Activated CD8-positive, alpha-beta T cell treated with anti-CD3 and anti-CD28 coated beads for 36 hours (primary cell): ENCODE measurements at regions not wholly inside any gene's neighbourhood (a gene's known extent, or its start where the extent isn't known, plus 50 kb on each side); places are given as distances from the start of the nearest gene placed in this dataset.

Experiments used
- ATAC-seq: fragments of 200-7000 bp; cut with Tn5 transposase; one replicate; pipeline ENCODE4 v1.10.0; 2021; ENCODE audit warnings: mild to moderate bottlenecking, moderate library complexity
- CTCF ChIA-PET: fragments of 350-600 bp; sonication (Branson Sonifier 250); formaldehyde crosslinking; loops from one replicate; lab custom pipeline; 2021; ENCODE audit warnings: antibody characterized with exemption; lab: Charles Lee
- POLR2A ChIA-PET: fragments of 350-600 bp; sonication (Branson Sonifier 250); formaldehyde crosslinking; loops from one replicate; lab custom pipeline; 2021; ENCODE audit warnings: antibody characterized with exemption; lab: Charles Lee
- DNase-seq: peaks from one replicate; pipeline ENCODE4 v3.0.0-alpha.2; 2020
- H3K27ac Mint-ChIP-seq: one replicate; pipeline ENCODE4 v1.8.0; 2021; ENCODE audit warnings: mild to moderate bottlenecking, mixed read lengths
- H3K27me3 Mint-ChIP-seq: one replicate; pipeline ENCODE4 v1.8.0; 2021; ENCODE audit warnings: mixed read lengths
- H3K36me3 Mint-ChIP-seq: one replicate; pipeline ENCODE4 v1.8.0; 2021; ENCODE audit warnings: low read depth, mixed read lengths
- H3K4me1 Mint-ChIP-seq: one replicate; pipeline ENCODE4 v1.8.0; 2021; ENCODE audit warnings: low read depth, mixed read lengths
- H3K4me3 Mint-ChIP-seq: one replicate; pipeline ENCODE4 v1.8.0; 2021; ENCODE audit warnings: mild to moderate bottlenecking, moderate library complexity, mixed read lengths
- H3K9me3 Mint-ChIP-seq: one replicate; pipeline ENCODE4 v1.8.0; 2021; ENCODE audit warnings: mixed read lengths
- CTCF ChIP-seq: fragments of 200-600 bp; IDR thresholded peaks from one replicate; pipeline ENCODE4 v1.8.0; 2022; ENCODE audit warnings: antibody characterized with exemption, mild to moderate bottlenecking
- intact Hi-C: fragments of 100-400 bp; cut with micrococcal nuclease; formaldehyde crosslinking; loops from one replicate; pipeline ENCODE4 v1.10.0; 2022

- intact Hi-C loops, result no loop called here
Observed at GRCh38 chr7:19872094-19872493, 98.7 kb upstream of the TMEM196 start.

GRCh38 chr7:19871102-19871501 is 97.7 kb upstream of the TMEM196 start:
- H3K4me1 Mint-ChIP-seq, result no peaks in the 10 kb centered on the region
- no peak for DNase-seq

More at GRCh38 chr7:19872094-19872493, 98.7 kb upstream of the TMEM196 start:
- Mint-ChIP-seq H3K4me1 (no peaks in the 10 kb centered on the region), H3K27me3 (no peaks in the 10 kb centered on the region), H3K9me3 (no peaks in the 10 kb centered on the region), H3K4me3 (no peak overlapping the region), H3K27ac (no peak overlapping the region), H3K36me3 (no peaks in the 10 kb centered on the region)
- DNase-seq, result no peak
- ATAC-seq, result no peak
- ChIA-PET CTCF (no interaction called here), POLR2A (no interaction called here)
- no peak for TF ChIP-seq CTCF

GRCh38 chr7:19869979-19870378 is 96.6 kb upstream of the TMEM196 start:
- ATAC-seq, result no peak
- H3K4me3 Mint-ChIP-seq, result no peak overlapping the region
- ChIA-PET POLR2A (no interaction called here), CTCF (no interaction called here)
- no peaks in the 10 kb centered on the region for H3K4me1 Mint-ChIP-seq
- no peaks in the 10 kb centered on the region for H3K9me3 Mint-ChIP-seq
- H3K27ac Mint-ChIP-seq, result no peak overlapping the region
- DNase-seq, result no peak
- no peaks in the 10 kb centered on the region for H3K36me3 Mint-ChIP-seq
- TF ChIP-seq CTCF, result no peak
- no peaks in the 10 kb centered on the region for H3K27me3 Mint-ChIP-seq
- intact Hi-C loops, result no loop called here

More at GRCh38 chr7:19871102-19871501, 97.7 kb upstream of the TMEM196 start:
- CTCF ChIA-PET, result no interaction called here
- H3K9me3 Mint-ChIP-seq, result no peaks in the 10 kb centered on the region
- ATAC-seq, result no peak
- H3K36me3 Mint-ChIP-seq, result no peaks in the 10 kb centered on the region
- TF ChIP-seq CTCF, result no peak
- no peak overlapping the region for H3K4me3 Mint-ChIP-seq
- intact Hi-C loops, result no loop called here
- no peak overlapping the region for H3K27ac Mint-ChIP-seq
- POLR2A ChIA-PET, result no interaction called here
- no peaks in the 10 kb centered on the region for H3K27me3 Mint-ChIP-seq

- Mint-ChIP-seq H3K4me3 (no peak overlapping the region), H3K36me3 (no peaks in the 10 kb centered on the region), H3K27ac (no peak overlapping the region), H3K4me1 (no peaks in the 10 kb centered on the region), H3K9me3 (peaks cover 3% of the 10 kb centered on the region), H3K27me3 (no peaks in the 10 kb centered on the region)
- no peak for TF ChIP-seq CTCF
- POLR2A ChIA-PET, result no interaction called here
- CTCF ChIA-PET, result interaction anchor here (0.7 kb wide), 1 partner anchor 105 kb away, joined by 3 read pairs; no protein-coding TSS in a partner anchor
- no peak for ATAC-seq
- DNase-seq, result no peak
- intact Hi-C loops, result no loop called here
Observed at GRCh38 chr7:19853261-19853832, 79.9 kb upstream of the TMEM196 start.

- H3K4me3 Mint-ChIP-seq, result no peak overlapping the region
- no peaks in the 10 kb centered on the region for H3K27me3 Mint-ChIP-seq
- DNase-seq (no peak), ATAC-seq (no peak)
- peaks cover 2% of the 10 kb centered on the region for H3K9me3 Mint-ChIP-seq
- no peaks in the 10 kb centered on the region for H3K4me1 Mint-ChIP-seq
- H3K36me3 Mint-ChIP-seq, result no peaks in the 10 kb centered on the region
- no peak for TF ChIP-seq CTCF
- H3K27ac Mint-ChIP-seq, result no peak overlapping the region
- ChIA-PET CTCF (no interaction called here), POLR2A (no interaction called here)
- intact Hi-C loops, result no loop called here
Observed at GRCh38 chr7:19852192-19852591, 78.8 kb upstream of the TMEM196 start.
